PC-3 (cell line): ENCODE measurements at regions not wholly inside any gene's neighbourhood (a gene's known extent, or its start where the extent isn't known, plus 50 kb on each side); places are given as distances from the start of the nearest gene placed in this dataset.

ENCODE experiments used
- ATAC-seq: fragments of 200-7000 bp; cut with Tn5 transposase; 2 replicates; pipeline ENCODE4 v1.9.1; 2020; ENCODE audit warnings: mild to moderate bottlenecking, moderate library complexity
- BruUV-seq: library from RNA; stranded (reverse); fragments of 400-500 nt; replicated peaks from 2 replicates; lab custom pipeline; 2021; lab: Mats Ljungman, UMichigan
- CTCF ChIA-PET: fragments of 300-600 bp; sonication (Branson Sonifier 250); formaldehyde crosslinking; loops from one replicate; lab custom pipeline; 2022; ENCODE audit warnings: antibody characterized with exemption; lab: Charles Lee
- POLR2A ChIA-PET: fragments of 300-600 bp; sonication (Branson Sonifier 250); formaldehyde crosslinking; loops from one replicate; lab custom pipeline; 2022; ENCODE audit warnings: antibody characterized with exemption; ENCODE audit not compliant: unreplicated experiment; lab: Charles Lee
- DNase-seq: peaks from one replicate; pipeline ENCODE4 v3.0.0-alpha.2; 2015
- H2AFZ ChIP-seq: fragments of 300-600 bp; sonication (generic); 2 replicates; pipeline ENCODE4 v1.6.0; 2016; ENCODE audit warnings: antibody characterized with exemption, low read length
- H3F3A ChIP-seq: fragments of 300-600 bp; sonication (generic); one replicate; pipeline ENCODE4 v1.6.0; 2017; ENCODE audit warnings: antibody characterized with exemption, low read length, control low read depth, mild to moderate bottlenecking; ENCODE audit not compliant: unreplicated experiment
- H3K27ac ChIP-seq: fragments of 300-600 bp; sonication (generic); 2 replicates; pipeline ENCODE4 v1.5.1; 2016; ENCODE audit warnings: mild to moderate bottlenecking, low read length
- H3K27me3 ChIP-seq: fragments of 300-600 bp; sonication (generic); 2 replicates; pipeline ENCODE4 v1.6.1; 2016; ENCODE audit warnings: low read length, mixed read lengths
- H3K36me3 ChIP-seq: fragments of 300-600 bp; sonication (generic); 2 replicates; pipeline ENCODE4 v1.6.1; 2016; ENCODE audit warnings: low read depth, mixed run types, low read length, mixed read lengths
- H3K4me1 ChIP-seq: fragments of 300-600 bp; sonication (generic); 2 replicates; pipeline ENCODE4 v1.5.1; 2016; ENCODE audit warnings: low read length; ENCODE audit not compliant: insufficient read depth
- H3K4me2 ChIP-seq: fragments of 300-600 bp; sonication (generic); 2 replicates; pipeline ENCODE4 v1.6.0; 2016; ENCODE audit warnings: low read length
- H3K4me3 ChIP-seq: fragments of 300-600 bp; sonication (generic); 2 replicates; pipeline ENCODE4 v1.5.1; 2016; ENCODE audit warnings: mild to moderate bottlenecking, low read length, mixed read lengths
- H3K79me2 ChIP-seq: fragments of 300-600 bp; sonication (generic); 2 replicates; pipeline ENCODE4 v1.6.1; 2017; ENCODE audit warnings: low read length, mixed read lengths
- H3K9ac ChIP-seq: fragments of 300-600 bp; sonication (generic); 2 replicates; pipeline ENCODE4 v1.6.0; 2016; ENCODE audit warnings: mild to moderate bottlenecking, low read length
- H3K9me2 ChIP-seq: fragments of 300-600 bp; sonication (generic); replicated peaks from 2 replicates; pipeline ENCODE4 v1.6.1; 2016; ENCODE audit warnings: mixed run types, low read length, mixed read lengths
- H3K9me3 ChIP-seq: fragments of 300-600 bp; sonication (generic); 2 replicates; pipeline ENCODE4 v1.6.1; 2016; ENCODE audit warnings: low read length, mixed read lengths
- H4K20me1 ChIP-seq: fragments of 300-600 bp; sonication (generic); 2 replicates; pipeline ENCODE4 v1.6.1; 2016; ENCODE audit warnings: low read length, mixed read lengths
- EZH2 ChIP-seq: fragments of 300-600 bp; sonication (generic); IDR thresholded peaks from one replicate; pipeline ENCODE4 v1.6.1; 2017; ENCODE audit warnings: antibody characterized with exemption, mild to moderate bottlenecking, low read length; ENCODE audit not compliant: unreplicated experiment
- EZH2phosphoT487 ChIP-seq: fragments of 300-600 bp; sonication (generic); IDR thresholded peaks from 2 replicates; pipeline ENCODE4 v1.6.1; 2018; ENCODE audit warnings: mild to moderate bottlenecking, antibody characterized with exemption, low read length, borderline replicate concordance
- intact Hi-C: fragments of 100-400 bp; cut with micrococcal nuclease; formaldehyde crosslinking; loops from 2 replicates; pipeline ENCODE4 v1.9.0; 2023
- TF ChIP-seq, protein P1 (sequence below): fragments of 300-600 bp; sonication (generic); conservative IDR thresholded peaks from 2 replicates; pipeline ENCODE4 v1.5.1; 2017; ENCODE audit warnings: antibody characterized with exemption, low read depth, mild to moderate bottlenecking, low read length

DNA sequence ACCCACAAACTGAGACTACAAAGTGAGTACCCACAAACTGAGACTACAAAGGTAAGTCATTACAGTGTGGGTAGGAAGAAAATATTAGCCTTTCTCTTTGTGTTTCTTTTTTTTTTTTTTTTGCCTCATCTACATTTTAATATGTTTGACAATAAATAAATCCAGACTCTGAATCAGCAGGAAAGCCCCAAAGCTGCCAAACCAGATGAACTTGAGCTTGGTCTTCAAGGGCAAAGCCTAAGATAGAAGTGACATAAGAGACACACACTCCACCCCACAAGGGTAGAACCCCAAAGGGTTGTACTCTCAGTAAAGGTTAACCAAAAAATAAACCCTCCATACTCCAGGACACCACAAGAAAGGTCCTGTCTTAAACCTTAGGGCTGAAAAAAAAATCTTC, 326.8 kb upstream of the ARID1B start:
- CTCF ChIA-PET, result no interaction called here
- Histone ChIP-seq H3F3A (no peaks in the 10 kb centered on the region), H3K9me3 (no peaks in the 10 kb centered on the region), H3K79me2 (no peaks in the 10 kb centered on the region), H3K9me2 (no peaks in the 10 kb centered on the region), H3K4me2 (no peak overlapping the region), H3K36me3 (no peaks in the 10 kb centered on the region), H3K27me3 (no peaks in the 10 kb centered on the region), H2AFZ (no peak overlapping the region), H3K4me1 (no peaks in the 10 kb centered on the region), H4K20me1 (no peaks in the 10 kb centered on the region), H3K27ac (no peak overlapping the region), H3K4me3 (no peak overlapping the region), H3K9ac (no peak overlapping the region)
- POLR2A ChIA-PET, result no interaction called here
- TF ChIP-seq, protein P1, sequence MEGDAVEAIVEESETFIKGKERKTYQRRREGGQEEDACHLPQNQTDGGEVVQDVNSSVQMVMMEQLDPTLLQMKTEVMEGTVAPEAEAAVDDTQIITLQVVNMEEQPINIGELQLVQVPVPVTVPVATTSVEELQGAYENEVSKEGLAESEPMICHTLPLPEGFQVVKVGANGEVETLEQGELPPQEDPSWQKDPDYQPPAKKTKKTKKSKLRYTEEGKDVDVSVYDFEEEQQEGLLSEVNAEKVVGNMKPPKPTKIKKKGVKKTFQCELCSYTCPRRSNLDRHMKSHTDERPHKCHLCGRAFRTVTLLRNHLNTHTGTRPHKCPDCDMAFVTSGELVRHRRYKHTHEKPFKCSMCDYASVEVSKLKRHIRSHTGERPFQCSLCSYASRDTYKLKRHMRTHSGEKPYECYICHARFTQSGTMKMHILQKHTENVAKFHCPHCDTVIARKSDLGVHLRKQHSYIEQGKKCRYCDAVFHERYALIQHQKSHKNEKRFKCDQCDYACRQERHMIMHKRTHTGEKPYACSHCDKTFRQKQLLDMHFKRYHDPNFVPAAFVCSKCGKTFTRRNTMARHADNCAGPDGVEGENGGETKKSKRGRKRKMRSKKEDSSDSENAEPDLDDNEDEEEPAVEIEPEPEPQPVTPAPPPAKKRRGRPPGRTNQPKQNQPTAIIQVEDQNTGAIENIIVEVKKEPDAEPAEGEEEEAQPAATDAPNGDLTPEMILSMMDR, result no peak
- TF ChIP-seq EZH2, result no peak
- no peak for TF ChIP-seq EZH2phosphoT487
- intact Hi-C loops, result no loop called here
- ATAC-seq (no peak), DNase-seq (no peak)
- no TSS peak for BruUV-seq

DNA sequence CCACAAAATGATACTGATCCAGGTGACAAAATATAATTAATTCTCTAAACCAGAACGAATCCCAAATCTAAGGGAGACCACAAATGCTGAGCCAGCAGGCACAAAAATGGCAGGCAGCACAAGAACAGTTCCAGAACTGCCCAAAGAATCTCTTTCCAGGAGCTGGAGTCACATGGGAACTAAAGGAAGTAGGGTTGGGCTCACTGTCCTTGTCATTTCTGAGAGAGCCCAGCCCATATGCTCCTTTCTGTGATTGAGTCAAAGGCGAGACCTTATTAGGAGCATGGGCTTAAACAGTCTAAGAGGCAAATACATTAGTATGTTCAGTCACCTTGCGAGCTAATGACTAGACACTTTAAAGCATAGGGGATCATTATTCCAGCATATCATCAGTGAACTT, 327.6 kb upstream of the ARID1B start:
- Histone ChIP-seq H3K4me3 (no peak overlapping the region), H3K79me2 (no peaks in the 10 kb centered on the region), H3K4me2 (no peak overlapping the region), H3K9ac (no peak overlapping the region), H2AFZ (no peak overlapping the region), H3K9me2 (no peaks in the 10 kb centered on the region), H4K20me1 (no peaks in the 10 kb centered on the region), H3K9me3 (no peaks in the 10 kb centered on the region), H3K27ac (no peak overlapping the region), H3K4me1 (no peaks in the 10 kb centered on the region), H3F3A (no peaks in the 10 kb centered on the region), H3K36me3 (no peaks in the 10 kb centered on the region), H3K27me3 (no peaks in the 10 kb centered on the region)
- CTCF ChIA-PET, result no interaction called here
- BruUV-seq, result no TSS peak
- no peak for TF ChIP-seq EZH2phosphoT487
- TF ChIP-seq, protein P1, result no peak
- TF ChIP-seq EZH2, result no peak
- intact Hi-C loops, result no loop called here
- DNase-seq, result no peak
- ATAC-seq, result no peak
- POLR2A ChIA-PET, result no interaction called here

DNA sequence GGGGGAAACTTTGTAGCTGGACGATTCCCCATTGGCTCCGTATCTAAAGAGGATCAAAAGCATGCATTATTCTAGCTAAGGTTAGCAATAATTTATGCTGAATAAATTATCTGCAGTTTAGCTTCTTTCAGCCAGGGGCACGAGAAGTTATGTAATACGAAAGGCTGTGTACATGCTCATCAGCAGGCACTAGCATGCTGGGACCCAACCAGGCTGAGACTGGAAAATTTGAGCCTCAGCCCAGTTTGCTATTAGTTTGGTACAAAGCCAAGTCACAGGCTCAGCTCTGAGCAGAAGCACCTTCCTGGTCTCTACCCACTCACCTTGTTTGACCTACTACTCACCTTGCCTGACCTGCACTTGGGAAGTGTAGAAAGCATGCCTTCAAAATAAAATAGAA, 328.1 kb upstream of the ARID1B start:
- Histone ChIP-seq H3K9me2 (no peaks in the 10 kb centered on the region), H3F3A (no peaks in the 10 kb centered on the region), H3K4me3 (no peak overlapping the region), H3K9me3 (no peaks in the 10 kb centered on the region), H3K36me3 (no peaks in the 10 kb centered on the region), H3K4me1 (no peaks in the 10 kb centered on the region), H3K27ac (no peak overlapping the region), H3K79me2 (no peaks in the 10 kb centered on the region), H3K4me2 (no peak overlapping the region), H3K9ac (no peak overlapping the region), H2AFZ (no peak overlapping the region), H3K27me3 (no peaks in the 10 kb centered on the region), H4K20me1 (no peaks in the 10 kb centered on the region)
- CTCF ChIA-PET, result no interaction called here
- TF ChIP-seq EZH2 (no peak), EZH2phosphoT487 (no peak)
- TF ChIP-seq, protein P1, result no peak
- ATAC-seq (no peak), DNase-seq (no peak)
- no TSS peak for BruUV-seq
- POLR2A ChIA-PET, result no interaction called here
- intact Hi-C loops, result no loop called here
